ENCODE measurements at regions not wholly inside any gene's neighbourhood (a gene's known extent, or its start where the extent isn't known, plus 50 kb on each side); places are given as distances from the start of the nearest gene placed in this dataset.
"Not testable (repeated sequence)": the region's sequence is repeated elsewhere in the genome, so short reads cannot be mapped to it uniquely, and the experiment has no call there.

DNA sequence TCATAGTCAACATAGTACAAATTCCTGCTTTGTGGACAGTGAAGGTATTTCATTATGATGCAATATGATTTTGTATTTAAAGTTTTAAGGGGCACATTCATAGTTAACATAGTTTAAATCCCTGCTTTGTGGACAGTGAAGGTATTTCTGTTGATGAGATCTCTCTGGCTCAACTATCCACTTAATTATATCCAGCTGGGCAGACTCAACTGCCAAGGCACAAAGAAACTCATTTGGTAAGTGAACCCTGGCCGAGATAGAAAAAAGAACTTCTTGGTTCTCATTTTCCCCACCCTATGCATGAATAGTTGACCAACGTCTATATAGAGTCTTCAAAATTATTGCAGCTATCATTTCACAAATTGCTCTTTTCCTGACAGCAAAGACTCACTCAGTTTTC is 1194.6 kb downstream of the NCAM2 start:
- no peak overlapping the region for H3K27ac ChIP-seq (ENCODE audit: low read depth, low read length)
- H3K79me2 ChIP-seq (ENCODE audit: insufficient read depth, low read length): no peaks in the 10 kb centered on the region
- H3K36me3 ChIP-seq (ENCODE audit: insufficient read depth, low read length): no peaks in the 10 kb centered on the region
- no peaks in the 10 kb centered on the region for H4K20me1 ChIP-seq (ENCODE audit: insufficient read depth, low read length)
- no peak overlapping the region for H3K4me3 ChIP-seq (ENCODE audit: insufficient read depth, low read depth, low read length)
- Mint-ChIP-seq H3K4me3 (ENCODE audit: unreplicated experiment) (no peak overlapping the region), H3K9me3 (ENCODE audit: unreplicated experiment) (peaks cover 5% of the 10 kb centered on the region), H3K36me3 (ENCODE audit: low read depth, unreplicated experiment) (no peaks in the 10 kb centered on the region), H3K27me3 (ENCODE audit: low read depth, unreplicated experiment) (no peaks in the 10 kb centered on the region), H3K4me1 (ENCODE audit: low read depth, unreplicated experiment) (no peaks in the 10 kb centered on the region), H3K27ac (ENCODE audit: unreplicated experiment) (no peak overlapping the region)
- H3K27me3 ChIP-seq (ENCODE audit: insufficient read depth, low read length): no peaks in the 10 kb centered on the region
- no peak overlapping the region for H2AFZ ChIP-seq (ENCODE audit: low read depth, low read length)
- FAIRE-seq (no peak), DNase-seq (ENCODE audit: low read depth) (no peak)
- H3K9me3 ChIP-seq (ENCODE audit: insufficient read depth, low read depth, low read length): no peaks in the 10 kb centered on the region
- H3K4me2 ChIP-seq (ENCODE audit: low read length): no peak overlapping the region
- TF ChIP-seq EZH2 (IDR thresholded peaks at IDR 0.05; ENCODE audit: insufficient read depth, low read length): no peak
- TF ChIP-seq, protein P1, sequence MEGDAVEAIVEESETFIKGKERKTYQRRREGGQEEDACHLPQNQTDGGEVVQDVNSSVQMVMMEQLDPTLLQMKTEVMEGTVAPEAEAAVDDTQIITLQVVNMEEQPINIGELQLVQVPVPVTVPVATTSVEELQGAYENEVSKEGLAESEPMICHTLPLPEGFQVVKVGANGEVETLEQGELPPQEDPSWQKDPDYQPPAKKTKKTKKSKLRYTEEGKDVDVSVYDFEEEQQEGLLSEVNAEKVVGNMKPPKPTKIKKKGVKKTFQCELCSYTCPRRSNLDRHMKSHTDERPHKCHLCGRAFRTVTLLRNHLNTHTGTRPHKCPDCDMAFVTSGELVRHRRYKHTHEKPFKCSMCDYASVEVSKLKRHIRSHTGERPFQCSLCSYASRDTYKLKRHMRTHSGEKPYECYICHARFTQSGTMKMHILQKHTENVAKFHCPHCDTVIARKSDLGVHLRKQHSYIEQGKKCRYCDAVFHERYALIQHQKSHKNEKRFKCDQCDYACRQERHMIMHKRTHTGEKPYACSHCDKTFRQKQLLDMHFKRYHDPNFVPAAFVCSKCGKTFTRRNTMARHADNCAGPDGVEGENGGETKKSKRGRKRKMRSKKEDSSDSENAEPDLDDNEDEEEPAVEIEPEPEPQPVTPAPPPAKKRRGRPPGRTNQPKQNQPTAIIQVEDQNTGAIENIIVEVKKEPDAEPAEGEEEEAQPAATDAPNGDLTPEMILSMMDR (IDR thresholded peaks at IDR 0.05; ENCODE audit: insufficient read depth, low read depth, low read length): no peak
- no peak overlapping the region for H3K9ac ChIP-seq (ENCODE audit: low read length)
- H3K4me1 ChIP-seq (ENCODE audit: insufficient read depth, low read length): no peaks in the 10 kb centered on the region

DNA sequence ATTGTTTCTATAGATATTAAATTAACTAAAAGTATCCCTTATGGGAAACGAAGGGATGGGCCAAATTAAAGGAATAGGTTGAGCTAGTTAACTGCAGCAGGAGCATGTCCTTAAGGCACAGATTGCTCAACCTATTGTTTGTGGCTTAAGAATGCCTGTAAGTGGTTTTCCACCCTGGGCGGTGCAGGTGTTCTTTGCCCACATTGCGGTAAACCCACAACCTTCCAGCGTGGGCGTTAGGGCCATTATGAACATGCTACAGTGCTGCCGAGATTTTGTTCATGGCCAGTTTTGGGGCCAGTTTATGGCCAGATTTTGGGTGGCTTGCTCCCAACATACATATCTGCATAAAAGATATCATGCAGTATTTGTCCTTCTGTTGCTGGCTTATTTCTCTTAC is 1196.8 kb downstream of the NCAM2 start:
- FAIRE-seq; H3K27me3 Mint-ChIP-seq (ENCODE audit: low read depth, unreplicated experiment); H3K36me3 Mint-ChIP-seq (ENCODE audit: low read depth, unreplicated experiment); H3K9me3 ChIP-seq (ENCODE audit: insufficient read depth, low read depth, low read length); H3K4me2 ChIP-seq (ENCODE audit: low read length); H3K9ac ChIP-seq (ENCODE audit: low read length); H3K36me3 ChIP-seq (ENCODE audit: insufficient read depth, low read length); H3K4me3 Mint-ChIP-seq (ENCODE audit: unreplicated experiment); H3K27ac Mint-ChIP-seq (ENCODE audit: unreplicated experiment); H3K27me3 ChIP-seq (ENCODE audit: insufficient read depth, low read length); H3K4me3 ChIP-seq (ENCODE audit: insufficient read depth, low read depth, low read length); H3K9me3 Mint-ChIP-seq (ENCODE audit: unreplicated experiment); H4K20me1 ChIP-seq (ENCODE audit: insufficient read depth, low read length); H3K4me1 Mint-ChIP-seq (ENCODE audit: low read depth, unreplicated experiment); H2AFZ ChIP-seq (ENCODE audit: low read depth, low read length); H3K27ac ChIP-seq (ENCODE audit: low read depth, low read length); DNase-seq (ENCODE audit: low read depth); H3K4me1 ChIP-seq (ENCODE audit: insufficient read depth, low read length); H3K79me2 ChIP-seq (ENCODE audit: insufficient read depth, low read length): not testable (repeated sequence)

DNA sequence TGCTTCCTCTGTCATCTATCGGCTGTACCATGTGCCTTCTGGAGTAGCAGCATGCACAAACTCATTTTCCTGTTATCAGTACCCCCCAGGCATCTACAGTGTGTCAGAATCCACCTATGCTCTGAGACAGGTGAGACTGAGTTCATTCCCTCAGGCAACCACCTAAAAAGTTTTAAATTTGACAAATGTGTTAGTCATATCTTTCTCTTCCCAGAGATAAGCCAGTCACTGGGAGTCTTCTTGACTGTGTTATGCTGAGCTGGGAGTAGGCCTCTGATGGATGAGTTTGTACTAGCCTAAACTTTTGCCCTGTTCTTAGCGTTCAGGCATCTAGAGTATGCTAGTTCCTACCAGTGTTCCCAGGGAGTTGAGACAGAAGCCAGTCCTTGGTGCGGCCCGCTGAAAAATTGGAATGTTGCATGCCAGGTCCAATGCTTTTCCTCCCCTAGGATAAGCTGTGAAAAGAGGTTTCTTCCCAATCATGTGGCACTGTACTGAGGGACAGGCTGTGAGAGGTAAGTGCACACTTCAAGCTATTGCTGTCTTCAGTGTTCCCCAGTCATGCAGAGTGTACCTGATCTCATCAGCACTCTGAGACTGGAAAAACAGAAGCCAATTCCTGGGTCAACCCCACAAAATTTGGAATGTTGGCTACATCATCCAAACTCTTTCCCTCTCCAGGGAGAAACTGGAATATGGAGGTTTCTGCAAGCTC is 1202.3 kb downstream of the NCAM2 start:
- TF ChIP-seq, protein P1 (IDR thresholded peaks at IDR 0.05; ENCODE audit: insufficient read depth, low read depth, low read length): no peak
- TF ChIP-seq EZH2 (IDR thresholded peaks at IDR 0.05; ENCODE audit: insufficient read depth, low read length): no peak
- no peak overlapping the region for H3K27ac Mint-ChIP-seq (ENCODE audit: unreplicated experiment)
- no peaks in the 10 kb centered on the region for H3K36me3 ChIP-seq (ENCODE audit: insufficient read depth, low read length)
- no peaks in the 10 kb centered on the region for H4K20me1 ChIP-seq (ENCODE audit: insufficient read depth, low read length)
- no peak overlapping the region for H2AFZ ChIP-seq (ENCODE audit: low read depth, low read length)
- no peak overlapping the region for H3K4me3 ChIP-seq (ENCODE audit: insufficient read depth, low read depth, low read length)
- no peaks in the 10 kb centered on the region for H3K4me1 Mint-ChIP-seq (ENCODE audit: low read depth, unreplicated experiment)
- no peak overlapping the region for H3K27ac ChIP-seq (ENCODE audit: low read depth, low read length)
- no peaks in the 10 kb centered on the region for H3K4me1 ChIP-seq (ENCODE audit: insufficient read depth, low read length)
- no peaks in the 10 kb centered on the region for H3K27me3 ChIP-seq (ENCODE audit: insufficient read depth, low read length)
- no peak overlapping the region for H3K4me2 ChIP-seq (ENCODE audit: low read length)
- no peaks in the 10 kb centered on the region for H3K79me2 ChIP-seq (ENCODE audit: insufficient read depth, low read length)
- H3K9me3 Mint-ChIP-seq (ENCODE audit: unreplicated experiment): no peaks in the 10 kb centered on the region
- H3K9ac ChIP-seq (ENCODE audit: low read length): no peak overlapping the region
- H3K9me3 ChIP-seq (ENCODE audit: insufficient read depth, low read depth, low read length): no peaks in the 10 kb centered on the region
- DNase-seq (ENCODE audit: low read depth) (no peak), FAIRE-seq (no peak)
- H3K27me3 Mint-ChIP-seq (ENCODE audit: low read depth, unreplicated experiment): no peaks in the 10 kb centered on the region
- H3K36me3 Mint-ChIP-seq (ENCODE audit: low read depth, unreplicated experiment): no peaks in the 10 kb centered on the region
- no peak overlapping the region for H3K4me3 Mint-ChIP-seq (ENCODE audit: unreplicated experiment)

Data from astrocyte (in vitro differentiated cells and primary cell).